Left lung (tissue), 4 donors: ENCODE measurements at regions not wholly inside any gene's neighbourhood (a gene's known extent, or its start where the extent isn't known, plus 50 kb on each side); places are given as distances from the start of the nearest gene placed in this dataset.

Experiments
- ATAC-seq: fragments of 200-7000 bp; cut with Tn5 transposase; one replicate; pipeline ENCODE4 v1.9.1; 2020; ENCODE audit warnings: moderate library complexity
- DNase-seq, 4 donors: peaks; one replicate each; pipeline ENCODE4 v3.0.0-alpha.2; 2013 to 2020
- H3K27ac ChIP-seq, 2 donors: fragments of 200-600 bp; sonication (generic) in 1 of 2; one replicate each; pipeline versions ENCODE4 v1.5.0 to v1.8.0; 2020 to 2021
- H3K27me3 ChIP-seq, 2 donors: fragments of 200-600 bp; sonication (generic) in 1 of 2; one replicate each; pipeline versions ENCODE4 v1.5.0 to v1.8.0; 2020 to 2021
- H3K36me3 ChIP-seq, 2 donors: fragments of 200-600 bp; sonication (generic) in 1 of 2; one replicate each; pipeline versions ENCODE4 v1.5.0 to v1.8.0; 2020 to 2021
- H3K4me1 ChIP-seq, 2 donors: fragments of 200-600 bp; one replicate each; pipeline ENCODE4 v1.8.0; 2021
- H3K4me3 ChIP-seq, 2 donors: fragments of 200-600 bp; sonication (generic) in 1 of 2; one replicate each; pipeline versions ENCODE4 v1.5.0 to v1.8.0; 2020 to 2021; ENCODE audit warnings: mild to moderate bottlenecking in 1 of 2
- H3K9me3 ChIP-seq, 2 donors: fragments of 200-600 bp; sonication (generic) in 1 of 2; one replicate each; pipeline versions ENCODE4 v1.5.0 to v1.8.0; 2020 to 2021
- CTCF ChIP-seq, 2 donors: fragments of 200-600 bp; sonication (generic) in 1 of 2; IDR thresholded peaks; one replicate each; pipeline versions ENCODE4 v1.5.0 to v1.8.0; 2021; ENCODE audit warnings: antibody characterized with exemption in 2 of 2
- intact Hi-C, 2 donors: fragments of 100-400 bp; cut with DNase I; formaldehyde crosslinking; loops; one replicate each; pipeline versions ENCODE4 v1.11.2 to v1.14.2; 2022
- donor health status: DM: no; HTN: yes; CAD: no.
- donor health status: DM: no; HTN: no; CAD: no.

DNA sequence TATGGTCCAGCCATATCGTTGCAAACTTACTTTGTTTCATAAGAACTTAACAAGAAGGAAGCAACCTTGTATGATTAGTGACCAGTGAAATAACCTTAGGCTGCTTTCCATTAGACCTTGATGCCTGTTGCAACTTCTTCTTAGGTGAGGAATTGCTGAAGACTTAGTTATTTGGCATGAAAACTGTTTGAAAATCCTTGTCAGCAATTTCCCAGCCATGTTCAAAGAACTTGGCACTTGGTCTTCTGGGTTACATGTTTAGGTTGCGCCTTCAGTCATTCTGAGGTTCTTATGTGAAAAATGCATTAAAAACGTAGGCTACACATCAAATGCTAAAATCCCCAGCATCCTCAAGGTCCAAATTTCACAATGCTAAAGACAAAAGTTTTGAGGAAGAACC lies 232.0 kb upstream of the CEP162 start:
- TF ChIP-seq CTCF (IDR thresholded peaks at IDR 0.05) = no peak
- no peaks in the 10 kb centered on the region for H3K9me3 ChIP-seq
- no peak for DNase-seq
- no peaks in the 10 kb centered on the region for H3K36me3 ChIP-seq
- ATAC-seq = no peak
- no peaks in the 10 kb centered on the region for H3K27me3 ChIP-seq
- H3K4me1 ChIP-seq = no peaks in the 10 kb centered on the region
- H3K4me3 ChIP-seq = no peak overlapping the region
- H3K27ac ChIP-seq = no peak overlapping the region
- intact Hi-C loops = no loop called here

DNA sequence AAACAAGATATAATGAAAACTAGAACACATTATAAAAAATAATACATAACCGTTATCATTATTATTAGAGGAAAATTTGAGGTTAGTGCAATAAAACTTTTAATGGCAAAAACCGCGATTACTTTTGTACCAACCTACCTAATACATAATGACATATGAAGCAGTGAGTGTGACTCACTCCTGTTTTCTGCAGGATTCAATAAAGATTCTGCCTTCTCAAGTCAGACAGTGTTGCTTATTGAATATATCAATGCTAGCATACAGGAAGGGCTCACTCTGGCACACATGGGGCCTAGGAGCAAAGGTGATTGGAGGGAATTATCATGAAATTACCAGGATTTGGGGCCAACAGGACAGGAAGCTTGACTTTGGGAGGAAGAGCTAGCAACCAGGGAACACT lies 230.8 kb upstream of the CEP162 start:
- Histone ChIP-seq H3K27ac (no peak overlapping the region), H3K4me3 (no peak overlapping the region), H3K9me3 (no peaks in the 10 kb centered on the region), H3K4me1 (no peaks in the 10 kb centered on the region), H3K36me3 (no peaks in the 10 kb centered on the region), H3K27me3 (no peaks in the 10 kb centered on the region)
- ATAC-seq (no peak), DNase-seq (no peak)
- intact Hi-C loops = no loop called here
- no peak for TF ChIP-seq CTCF (IDR thresholded peaks at IDR 0.05)

DNA sequence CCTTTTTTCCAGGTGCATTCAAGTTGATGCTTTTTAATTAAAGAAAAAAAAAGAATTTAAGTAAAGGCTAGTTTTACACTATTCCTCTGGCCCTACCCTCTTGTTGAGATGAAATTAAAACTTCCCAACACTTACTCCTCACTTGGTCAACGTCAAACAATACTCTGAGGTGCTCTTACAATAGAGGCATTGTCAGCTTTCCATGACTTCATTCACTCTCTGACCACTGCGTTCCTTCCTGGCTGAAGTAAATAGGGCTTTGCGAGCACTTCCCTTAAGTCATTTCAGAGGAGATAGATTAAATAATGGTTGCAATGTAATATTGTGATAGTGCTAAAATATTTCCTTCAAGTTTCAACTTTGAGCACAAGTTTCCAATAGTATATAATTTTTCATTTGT lies 229.8 kb upstream of the CEP162 start:
- Histone ChIP-seq H3K27ac (no peak overlapping the region), H3K36me3 (no peaks in the 10 kb centered on the region), H3K4me1 (no peaks in the 10 kb centered on the region), H3K27me3 (no peaks in the 10 kb centered on the region), H3K4me3 (no peak overlapping the region), H3K9me3 (no peaks in the 10 kb centered on the region)
- ATAC-seq = no peak
- no peak for TF ChIP-seq CTCF (IDR thresholded peaks at IDR 0.05)
- DNase-seq = no peak
- intact Hi-C loops = no loop called here

GRCh38 chr6:84456803-84457202 lies 229.4 kb upstream of the CEP162 start:
- intact Hi-C loops = no loop called here
- DNase-seq (no peak), ATAC-seq (no peak)
- no peak overlapping the region for H3K27ac ChIP-seq
- no peaks in the 10 kb centered on the region for H3K36me3 ChIP-seq
- H3K4me1 ChIP-seq = no peaks in the 10 kb centered on the region
- no peaks in the 10 kb centered on the region for H3K27me3 ChIP-seq
- no peaks in the 10 kb centered on the region for H3K9me3 ChIP-seq
- TF ChIP-seq CTCF (IDR thresholded peaks at IDR 0.05) = no peak
- no peak overlapping the region for H3K4me3 ChIP-seq

DNA sequence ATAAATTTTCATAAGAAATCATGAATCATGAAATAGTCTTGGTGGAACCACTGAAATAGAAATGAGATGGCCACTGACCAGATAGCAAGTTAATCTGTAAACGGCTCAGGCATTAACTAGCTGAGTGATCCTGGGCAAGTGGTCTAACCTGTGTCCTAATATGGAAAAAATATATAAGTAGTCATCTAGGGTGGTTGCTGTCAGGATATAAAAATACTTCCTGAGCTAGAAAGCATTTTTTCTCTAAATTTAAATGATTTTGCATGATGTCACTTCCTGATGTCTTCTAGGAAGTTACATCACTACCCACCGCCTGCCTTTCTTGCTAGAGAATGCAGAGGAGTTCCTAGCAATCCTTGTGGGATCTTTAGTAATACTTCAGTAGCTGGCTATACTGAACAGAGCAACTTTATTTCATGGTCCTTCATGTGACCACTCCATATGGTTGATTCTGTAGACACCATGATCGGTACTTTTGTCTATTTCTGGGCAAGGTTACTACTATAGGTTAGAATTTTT lies 228.1 kb upstream of the CEP162 start:
- Histone ChIP-seq H3K27me3 (no peaks in the 10 kb centered on the region), H3K4me1 (no peaks in the 10 kb centered on the region), H3K36me3 (no peaks in the 10 kb centered on the region), H3K27ac (no peak overlapping the region), H3K9me3 (no peaks in the 10 kb centered on the region), H3K4me3 (no peak overlapping the region)
- no peak for ATAC-seq
- DNase-seq = no peak
- intact Hi-C loops = no loop called here
- no peak for TF ChIP-seq CTCF (IDR thresholded peaks at IDR 0.05)
